Ovary (tissue), 3 donors: ENCODE measurements at regions not wholly inside any gene's neighbourhood (a gene's known extent, or its start where the extent isn't known, plus 50 kb on each side); places are given as distances from the start of the nearest gene placed in this dataset.

Experiments used
- EP300 ChIP-seq: sonication (generic); formaldehyde crosslinking; IDR thresholded peaks from one replicate; pipeline ENCODE4 v1.6.1; 2017; ENCODE audit warnings: antibody characterized with exemption
- POLR2A ChIP-seq: fragments of 450-650 bp; IDR thresholded peaks from one replicate; pipeline ENCODE4 v1.6.1; 2017; ENCODE audit warnings: antibody characterized with exemption, mild to moderate bottlenecking, moderate library complexity
- TF ChIP-seq, protein P1 (sequence below), 3 donors: fragments of 450-650 bp in 2 of 3; fragments of 200-600 bp in 1 of 3; IDR thresholded peaks; one replicate each; pipeline versions ENCODE4 v1.5.1 to v1.8.0; 2016 to 2022; ENCODE audit warnings: antibody characterized with exemption in 3 of 3, mild to moderate bottlenecking in 1 of 3
- donor health status: DM: no; HTN: no; CAD: no.

- TF ChIP-seq, protein P1, sequence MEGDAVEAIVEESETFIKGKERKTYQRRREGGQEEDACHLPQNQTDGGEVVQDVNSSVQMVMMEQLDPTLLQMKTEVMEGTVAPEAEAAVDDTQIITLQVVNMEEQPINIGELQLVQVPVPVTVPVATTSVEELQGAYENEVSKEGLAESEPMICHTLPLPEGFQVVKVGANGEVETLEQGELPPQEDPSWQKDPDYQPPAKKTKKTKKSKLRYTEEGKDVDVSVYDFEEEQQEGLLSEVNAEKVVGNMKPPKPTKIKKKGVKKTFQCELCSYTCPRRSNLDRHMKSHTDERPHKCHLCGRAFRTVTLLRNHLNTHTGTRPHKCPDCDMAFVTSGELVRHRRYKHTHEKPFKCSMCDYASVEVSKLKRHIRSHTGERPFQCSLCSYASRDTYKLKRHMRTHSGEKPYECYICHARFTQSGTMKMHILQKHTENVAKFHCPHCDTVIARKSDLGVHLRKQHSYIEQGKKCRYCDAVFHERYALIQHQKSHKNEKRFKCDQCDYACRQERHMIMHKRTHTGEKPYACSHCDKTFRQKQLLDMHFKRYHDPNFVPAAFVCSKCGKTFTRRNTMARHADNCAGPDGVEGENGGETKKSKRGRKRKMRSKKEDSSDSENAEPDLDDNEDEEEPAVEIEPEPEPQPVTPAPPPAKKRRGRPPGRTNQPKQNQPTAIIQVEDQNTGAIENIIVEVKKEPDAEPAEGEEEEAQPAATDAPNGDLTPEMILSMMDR (IDR thresholded peaks at IDR 0.05): no peak
- no peak for TF ChIP-seq EP300
- TF ChIP-seq POLR2A: no peak
Observed at GRCh38 chr4:96366632-96367031, 526.7 kb downstream of the PDHA2 start.
